ENCODE measurements at regions not wholly inside any gene's neighbourhood (a gene's known extent, or its start where the extent isn't known, plus 50 kb on each side); places are given as distances from the start of the nearest gene placed in this dataset.
"Not testable (repeated sequence)": the region's sequence is repeated elsewhere in the genome, so short reads cannot be mapped to it uniquely, and the experiment has no call there.

GRCh38 chr4:181835348-181835747 is 407.9 kb upstream of the TENM3 start:
- no peak overlapping the region for H3K9ac ChIP-seq (ENCODE audit: low read length)

GRCh38 chr4:181838253-181838652 is 404.9 kb upstream of the TENM3 start:
- Histone ChIP-seq H3K9ac (ENCODE audit: low read length) (no peak overlapping the region), H3K27ac (ENCODE audit: low read depth, low read length) (no peak overlapping the region), H3K27me3 (ENCODE audit: control insufficient read depth, insufficient read depth, low read length) (no peaks in the 10 kb centered on the region), H3K36me3 (ENCODE audit: control insufficient read depth, insufficient read depth, low read length) (no peaks in the 10 kb centered on the region), H3K4me1 (ENCODE audit: control insufficient read depth, insufficient read depth, low read length) (no peaks in the 10 kb centered on the region), H3K4me3 (ENCODE audit: low read length) (no peak overlapping the region)

More at GRCh38 chr4:181835348-181835747, 407.9 kb upstream of the TENM3 start:
- no peaks in the 10 kb centered on the region for H3K27me3 ChIP-seq (ENCODE audit: control insufficient read depth, insufficient read depth, low read length)
- H3K4me1 ChIP-seq (ENCODE audit: control insufficient read depth, insufficient read depth, low read length) = no peaks in the 10 kb centered on the region
- H3K4me3 ChIP-seq (ENCODE audit: low read length) = no peak overlapping the region
- no peak overlapping the region for H3K27ac ChIP-seq (ENCODE audit: low read depth, low read length)
- H3K36me3 ChIP-seq (ENCODE audit: control insufficient read depth, insufficient read depth, low read length) = no peaks in the 10 kb centered on the region

- H3K27me3 ChIP-seq (ENCODE audit: control insufficient read depth, insufficient read depth, low read length); H3K27ac ChIP-seq (ENCODE audit: low read depth, low read length); H3K4me3 ChIP-seq (ENCODE audit: low read length); H3K4me1 ChIP-seq (ENCODE audit: control insufficient read depth, insufficient read depth, low read length); H3K9ac ChIP-seq (ENCODE audit: low read length); H3K36me3 ChIP-seq (ENCODE audit: control insufficient read depth, insufficient read depth, low read length): not testable (repeated sequence)
Observed at GRCh38 chr4:181843797-181844196, 399.4 kb upstream of the TENM3 start.

- Histone ChIP-seq H3K4me3 (ENCODE audit: low read length) (no peak overlapping the region), H3K36me3 (ENCODE audit: control insufficient read depth, insufficient read depth, low read length) (no peaks in the 10 kb centered on the region), H3K27ac (ENCODE audit: low read depth, low read length) (no peak overlapping the region), H3K4me1 (ENCODE audit: control insufficient read depth, insufficient read depth, low read length) (no peaks in the 10 kb centered on the region), H3K9ac (ENCODE audit: low read length) (no peak overlapping the region), H3K27me3 (ENCODE audit: control insufficient read depth, insufficient read depth, low read length) (no peaks in the 10 kb centered on the region)
Observed at GRCh38 chr4:181845617-181846016, 397.6 kb upstream of the TENM3 start.

GRCh38 chr4:181846934-181847333 is 396.3 kb upstream of the TENM3 start:
- no peaks in the 10 kb centered on the region for H3K4me1 ChIP-seq (ENCODE audit: control insufficient read depth, insufficient read depth, low read length)
- no peak overlapping the region for H3K27ac ChIP-seq (ENCODE audit: low read depth, low read length)
- no peak overlapping the region for H3K9ac ChIP-seq (ENCODE audit: low read length)
- H3K27me3 ChIP-seq (ENCODE audit: control insufficient read depth, insufficient read depth, low read length) = no peaks in the 10 kb centered on the region
- no peaks in the 10 kb centered on the region for H3K36me3 ChIP-seq (ENCODE audit: control insufficient read depth, insufficient read depth, low read length)
- H3K4me3 ChIP-seq (ENCODE audit: low read length) = no peak overlapping the region

GRCh38 chr4:181848357-181848756 is 394.8 kb upstream of the TENM3 start:
- no peak overlapping the region for H3K9ac ChIP-seq (ENCODE audit: low read length)
- no peaks in the 10 kb centered on the region for H3K27me3 ChIP-seq (ENCODE audit: control insufficient read depth, insufficient read depth, low read length)
- no peaks in the 10 kb centered on the region for H3K4me1 ChIP-seq (ENCODE audit: control insufficient read depth, insufficient read depth, low read length)
- no peak overlapping the region for H3K4me3 ChIP-seq (ENCODE audit: low read length)
- no peaks in the 10 kb centered on the region for H3K36me3 ChIP-seq (ENCODE audit: control insufficient read depth, insufficient read depth, low read length)
- H3K27ac ChIP-seq (ENCODE audit: low read depth, low read length) = no peak overlapping the region

- Histone ChIP-seq H3K4me3 (ENCODE audit: low read length) (no peak overlapping the region), H3K27ac (ENCODE audit: low read depth, low read length) (no peak overlapping the region), H3K27me3 (ENCODE audit: control insufficient read depth, insufficient read depth, low read length) (no peaks in the 10 kb centered on the region), H3K4me1 (ENCODE audit: control insufficient read depth, insufficient read depth, low read length) (no peaks in the 10 kb centered on the region), H3K9ac (ENCODE audit: low read length) (no peak overlapping the region), H3K36me3 (ENCODE audit: control insufficient read depth, insufficient read depth, low read length) (no peaks in the 10 kb centered on the region)
Observed at GRCh38 chr4:181849472-181849871, 393.7 kb upstream of the TENM3 start.

- Histone ChIP-seq H3K27me3 (ENCODE audit: control insufficient read depth, insufficient read depth, low read length) (no peaks in the 10 kb centered on the region), H3K27ac (ENCODE audit: low read depth, low read length) (no peak overlapping the region), H3K9ac (ENCODE audit: low read length) (no peak overlapping the region), H3K4me1 (ENCODE audit: control insufficient read depth, insufficient read depth, low read length) (no peaks in the 10 kb centered on the region), H3K4me3 (ENCODE audit: low read length) (no peak overlapping the region), H3K36me3 (ENCODE audit: control insufficient read depth, insufficient read depth, low read length) (no peaks in the 10 kb centered on the region)
Observed at GRCh38 chr4:181853881-181854511, 389.2 kb upstream of the TENM3 start.

- Histone ChIP-seq H3K4me1 (ENCODE audit: control insufficient read depth, insufficient read depth, low read length) (no peaks in the 10 kb centered on the region), H3K27ac (ENCODE audit: low read depth, low read length) (no peak overlapping the region), H3K36me3 (ENCODE audit: control insufficient read depth, insufficient read depth, low read length) (no peaks in the 10 kb centered on the region), H3K4me3 (ENCODE audit: low read length) (no peak overlapping the region), H3K27me3 (ENCODE audit: control insufficient read depth, insufficient read depth, low read length) (no peaks in the 10 kb centered on the region), H3K9ac (ENCODE audit: low read length) (no peak overlapping the region)
Observed at GRCh38 chr4:181855307-181855706, 387.9 kb upstream of the TENM3 start.

- H3K4me1 ChIP-seq (ENCODE audit: control insufficient read depth, insufficient read depth, low read length); H3K27ac ChIP-seq (ENCODE audit: low read depth, low read length); H3K9ac ChIP-seq (ENCODE audit: low read length): not testable (repeated sequence)
Observed at GRCh38 chr4:181857471-181857870, 385.7 kb upstream of the TENM3 start.

GRCh38 chr4:181858741-181859140 is 384.5 kb upstream of the TENM3 start:
- H3K27ac ChIP-seq (ENCODE audit: low read depth, low read length) = no peak overlapping the region
- H3K9ac ChIP-seq (ENCODE audit: low read length) = no peak overlapping the region
- H3K36me3 ChIP-seq (ENCODE audit: control insufficient read depth, insufficient read depth, low read length) = no peaks in the 10 kb centered on the region
- H3K4me3 ChIP-seq (ENCODE audit: low read length) = no peak overlapping the region
- H3K27me3 ChIP-seq (ENCODE audit: control insufficient read depth, insufficient read depth, low read length) = no peaks in the 10 kb centered on the region
- H3K4me1 ChIP-seq (ENCODE audit: control insufficient read depth, insufficient read depth, low read length) = no peaks in the 10 kb centered on the region

More at GRCh38 chr4:181857471-181857870, 385.7 kb upstream of the TENM3 start:
- not testable (repeated sequence) for H3K4me3 ChIP-seq (ENCODE audit: low read length); H3K27me3 ChIP-seq (ENCODE audit: control insufficient read depth, insufficient read depth, low read length); H3K36me3 ChIP-seq (ENCODE audit: control insufficient read depth, insufficient read depth, low read length)

- no peaks in the 10 kb centered on the region for H3K4me1 ChIP-seq (ENCODE audit: control insufficient read depth, insufficient read depth, low read length)
- H3K27me3 ChIP-seq (ENCODE audit: control insufficient read depth, insufficient read depth, low read length) = no peaks in the 10 kb centered on the region
- H3K9ac ChIP-seq (ENCODE audit: low read length) = no peak overlapping the region
- H3K4me3 ChIP-seq (ENCODE audit: low read length) = no peak overlapping the region
- no peaks in the 10 kb centered on the region for H3K36me3 ChIP-seq (ENCODE audit: control insufficient read depth, insufficient read depth, low read length)
- no peak overlapping the region for H3K27ac ChIP-seq (ENCODE audit: low read depth, low read length)
Observed at GRCh38 chr4:181859439-181859838, 383.8 kb upstream of the TENM3 start.

GRCh38 chr4:181860157-181860556 is 383.0 kb upstream of the TENM3 start:
- Histone ChIP-seq H3K27me3 (ENCODE audit: control insufficient read depth, insufficient read depth, low read length) (no peaks in the 10 kb centered on the region), H3K4me3 (ENCODE audit: low read length) (no peak overlapping the region), H3K36me3 (ENCODE audit: control insufficient read depth, insufficient read depth, low read length) (no peaks in the 10 kb centered on the region), H3K9ac (ENCODE audit: low read length) (no peak overlapping the region), H3K4me1 (ENCODE audit: control insufficient read depth, insufficient read depth, low read length) (no peaks in the 10 kb centered on the region), H3K27ac (ENCODE audit: low read depth, low read length) (no peak overlapping the region)
